ENCODE measurements at regions not wholly inside any gene's neighbourhood (a gene's known extent, or its start where the extent isn't known, plus 50 kb on each side); places are given as distances from the start of the nearest gene placed in this dataset.

GRCh38 chrX:125003746-125004446, 315.8 kb upstream of the TEX13C start:
- no peak for DNase-seq

DNA sequence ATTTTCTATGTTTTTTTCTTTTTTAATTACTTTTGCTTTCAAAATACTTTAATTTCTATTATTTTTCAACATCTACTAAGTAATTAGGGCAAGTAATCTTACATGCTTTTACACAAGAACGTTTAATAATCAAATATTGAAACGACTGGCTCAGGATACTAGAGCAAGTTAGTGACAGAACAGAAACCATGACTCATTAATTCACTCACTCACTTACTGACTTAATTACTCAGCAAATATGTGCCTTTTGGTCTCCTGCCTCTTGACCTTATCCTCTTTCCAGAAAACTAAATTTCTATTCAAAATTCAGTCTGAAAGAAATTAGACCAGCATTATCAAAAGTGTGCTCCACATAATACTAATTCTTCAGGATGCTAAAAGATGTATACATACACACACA, 314.9 kb upstream of the TEX13C start:
- DNase-seq: no peak

DNA sequence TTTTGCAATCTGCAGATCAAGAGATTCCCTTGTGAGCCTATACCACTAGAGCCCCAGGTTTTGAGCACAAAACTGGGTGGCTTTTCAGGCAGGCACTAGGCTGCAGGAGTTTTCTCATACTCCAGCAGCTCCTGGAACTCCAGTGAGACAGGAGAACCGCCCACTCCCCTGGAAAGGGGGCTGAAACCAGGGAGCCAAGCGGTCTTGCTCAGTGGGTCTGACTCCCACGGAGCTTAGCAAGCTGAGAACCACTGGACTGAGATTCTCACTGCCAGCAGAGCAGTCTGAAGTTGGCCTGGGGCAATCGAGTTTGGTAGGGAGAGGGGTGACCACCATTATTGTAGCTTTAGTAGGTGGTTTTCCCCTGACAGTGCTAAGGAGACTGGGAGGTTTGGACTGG, 313.8 kb upstream of the TEX13C start:
- DNase-seq: no peak

DNA sequence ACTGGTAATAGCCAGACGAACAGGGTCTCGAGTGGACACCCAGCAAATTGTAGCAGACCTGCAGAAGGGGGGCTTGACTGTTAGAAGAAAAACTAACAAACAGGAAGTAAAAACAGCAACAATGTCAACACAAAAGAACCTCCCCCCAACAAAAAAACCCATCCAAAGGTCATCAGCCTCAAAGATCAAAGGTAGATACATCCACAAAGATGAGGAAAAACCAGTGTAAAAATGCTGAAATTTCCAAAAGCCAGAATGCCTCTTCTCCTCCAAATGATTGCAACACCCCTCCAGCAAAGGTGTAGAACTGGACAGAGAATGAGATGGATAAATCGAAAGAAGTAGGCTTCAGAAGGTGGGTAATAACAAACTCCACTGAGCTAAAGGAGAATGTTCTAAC, 313.0 kb upstream of the TEX13C start:
- no peak for DNase-seq

GRCh38 chrX:125012585-125012984, 307.1 kb upstream of the TEX13C start:
- DNase-seq: no peak

GRCh38 chrX:125029131-125029530, 290.5 kb upstream of the TEX13C start:
- DNase-seq: no peak
